ENCODE measurements at regions not wholly inside any gene's neighbourhood (a gene's known extent, or its start where the extent isn't known, plus 50 kb on each side); places are given as distances from the start of the nearest gene placed in this dataset.

DNA sequence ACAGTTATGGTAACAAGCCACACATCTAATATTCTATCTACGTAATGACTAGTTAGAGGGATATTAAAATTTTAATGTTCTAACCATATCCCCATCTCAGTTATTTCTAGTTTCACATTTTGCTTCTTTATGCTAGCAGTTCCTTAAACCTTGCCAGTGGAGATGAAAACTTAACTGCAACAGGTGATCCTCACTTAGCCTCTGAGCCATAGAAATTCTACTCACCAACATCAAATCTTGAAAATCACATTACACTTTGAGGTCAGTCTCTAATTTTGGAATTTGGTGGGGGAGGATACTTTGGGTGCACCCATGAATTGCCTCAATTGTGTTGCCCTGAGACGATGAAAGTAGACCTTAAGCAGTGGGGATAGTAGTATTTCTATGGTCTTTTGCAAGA, 256.4 kb downstream of the GATA3 start:
- TF ChIP-seq, protein P1, sequence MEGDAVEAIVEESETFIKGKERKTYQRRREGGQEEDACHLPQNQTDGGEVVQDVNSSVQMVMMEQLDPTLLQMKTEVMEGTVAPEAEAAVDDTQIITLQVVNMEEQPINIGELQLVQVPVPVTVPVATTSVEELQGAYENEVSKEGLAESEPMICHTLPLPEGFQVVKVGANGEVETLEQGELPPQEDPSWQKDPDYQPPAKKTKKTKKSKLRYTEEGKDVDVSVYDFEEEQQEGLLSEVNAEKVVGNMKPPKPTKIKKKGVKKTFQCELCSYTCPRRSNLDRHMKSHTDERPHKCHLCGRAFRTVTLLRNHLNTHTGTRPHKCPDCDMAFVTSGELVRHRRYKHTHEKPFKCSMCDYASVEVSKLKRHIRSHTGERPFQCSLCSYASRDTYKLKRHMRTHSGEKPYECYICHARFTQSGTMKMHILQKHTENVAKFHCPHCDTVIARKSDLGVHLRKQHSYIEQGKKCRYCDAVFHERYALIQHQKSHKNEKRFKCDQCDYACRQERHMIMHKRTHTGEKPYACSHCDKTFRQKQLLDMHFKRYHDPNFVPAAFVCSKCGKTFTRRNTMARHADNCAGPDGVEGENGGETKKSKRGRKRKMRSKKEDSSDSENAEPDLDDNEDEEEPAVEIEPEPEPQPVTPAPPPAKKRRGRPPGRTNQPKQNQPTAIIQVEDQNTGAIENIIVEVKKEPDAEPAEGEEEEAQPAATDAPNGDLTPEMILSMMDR (IDR thresholded peaks at IDR 0.05) = no peak
- TF ChIP-seq POLR2A (IDR thresholded peaks at IDR 0.05) = no peak

Data from thyroid gland (tissue), 4 donors.